BLaER1 (cell line): ENCODE measurements at regions not wholly inside any gene's neighbourhood (a gene's known extent, or its start where the extent isn't known, plus 50 kb on each side); places are given as distances from the start of the nearest gene placed in this dataset.

Experiments
- H3K27ac ChIP-seq: shearing (Covaris generic); formaldehyde crosslinking; 2 replicates; pipeline ENCODE4 v1.8.1; 2022
- H3K27me3 ChIP-seq: shearing (Covaris generic); formaldehyde crosslinking; 2 replicates; pipeline ENCODE4 v1.8.1; 2022
- H3K36me3 ChIP-seq: shearing (Covaris generic); formaldehyde crosslinking; 2 replicates; pipeline ENCODE4 v1.8.1; 2022
- H3K4me1 ChIP-seq: shearing (Covaris generic); formaldehyde crosslinking; 2 replicates; pipeline ENCODE4 v1.8.1; 2022
- H3K4me2 ChIP-seq: shearing (Covaris generic); formaldehyde crosslinking; 2 replicates; pipeline ENCODE4 v1.8.1; 2022
- H3K4me3 ChIP-seq: shearing (Covaris generic); formaldehyde crosslinking; 2 replicates; pipeline ENCODE4 v1.8.1; 2022
- H3K9ac ChIP-seq: shearing (Covaris generic); formaldehyde crosslinking; 2 replicates; pipeline ENCODE4 v1.8.1; 2022
- H3K9me3 ChIP-seq: shearing (Covaris generic); formaldehyde crosslinking; 2 replicates; pipeline ENCODE4 v1.8.1; 2022
- H4K20me1 ChIP-seq: shearing (Covaris generic); formaldehyde crosslinking; 2 replicates; pipeline ENCODE4 v1.8.1; 2022
- Cebpa-rat ChIP-seq: shearing (Covaris generic); IDR thresholded peaks from 2 replicates; pipeline ENCODE4 v1.8.1; 2022

GRCh38 chr2:53087874-53088461, 679.6 kb upstream of the CHAC2 start:
- Histone ChIP-seq H3K4me1 (no peaks in the 10 kb centered on the region), H3K9me3 (no peaks in the 10 kb centered on the region), H3K27me3 (no peaks in the 10 kb centered on the region), H3K4me3 (no peak overlapping the region), H4K20me1 (no peaks in the 10 kb centered on the region), H3K9ac (no peak overlapping the region), H3K4me2 (no peak overlapping the region), H3K36me3 (no peaks in the 10 kb centered on the region), H3K27ac (no peak overlapping the region)
- TF ChIP-seq Cebpa-rat: no peak

GRCh38 chr2:53087262-53087873, 680.2 kb upstream of the CHAC2 start:
- Histone ChIP-seq H3K4me1 (no peaks in the 10 kb centered on the region), H3K4me2 (no peak overlapping the region), H3K36me3 (no peaks in the 10 kb centered on the region), H3K9ac (no peak overlapping the region), H3K4me3 (no peak overlapping the region), H3K27ac (no peak overlapping the region), H3K27me3 (no peaks in the 10 kb centered on the region), H3K9me3 (no peaks in the 10 kb centered on the region), H4K20me1 (no peaks in the 10 kb centered on the region)
- no peak for TF ChIP-seq Cebpa-rat

- Histone ChIP-seq H3K4me3 (no peak overlapping the region), H3K4me1 (no peaks in the 10 kb centered on the region), H4K20me1 (no peaks in the 10 kb centered on the region), H3K4me2 (no peak overlapping the region), H3K27me3 (no peaks in the 10 kb centered on the region), H3K36me3 (no peaks in the 10 kb centered on the region), H3K27ac (no peak overlapping the region), H3K9ac (no peak overlapping the region), H3K9me3 (no peaks in the 10 kb centered on the region)
- no peak for TF ChIP-seq Cebpa-rat
These were observed 690.2 kb upstream of the CHAC2 start for GRCh38 chr2:53077413-53077812.

- Histone ChIP-seq H3K4me1 (no peaks in the 10 kb centered on the region), H3K27me3 (no peaks in the 10 kb centered on the region)
These were observed 691.8 kb upstream of the CHAC2 start for GRCh38 chr2:53075760-53076159.

GRCh38 chr2:53067533-53067932, 700.1 kb upstream of the CHAC2 start:
- Histone ChIP-seq H3K27me3 (no peaks in the 10 kb centered on the region), H3K36me3 (no peaks in the 10 kb centered on the region), H3K27ac (no peak overlapping the region), H3K4me3 (no peak overlapping the region), H3K4me1 (no peaks in the 10 kb centered on the region), H4K20me1 (no peaks in the 10 kb centered on the region), H3K9me3 (no peaks in the 10 kb centered on the region), H3K4me2 (no peak overlapping the region), H3K9ac (no peak overlapping the region)
- TF ChIP-seq Cebpa-rat: no peak

More at GRCh38 chr2:53075760-53076159, 691.8 kb upstream of the CHAC2 start:
- Histone ChIP-seq H3K4me3 (no peak overlapping the region), H3K36me3 (no peaks in the 10 kb centered on the region), H3K9ac (no peak overlapping the region), H4K20me1 (no peaks in the 10 kb centered on the region), H3K9me3 (no peaks in the 10 kb centered on the region), H3K4me2 (no peak overlapping the region), H3K27ac (no peak overlapping the region)
- no peak for TF ChIP-seq Cebpa-rat

- no peak for TF ChIP-seq Cebpa-rat
- no peaks in the 10 kb centered on the region for H3K4me1 ChIP-seq
- H3K27me3 ChIP-seq: no peaks in the 10 kb centered on the region
- no peaks in the 10 kb centered on the region for H4K20me1 ChIP-seq
- no peaks in the 10 kb centered on the region for H3K36me3 ChIP-seq
- no peak overlapping the region for H3K4me2 ChIP-seq
- no peak overlapping the region for H3K4me3 ChIP-seq
- H3K27ac ChIP-seq: no peak overlapping the region
- H3K9ac ChIP-seq: no peak overlapping the region
- no peaks in the 10 kb centered on the region for H3K9me3 ChIP-seq
These were observed 700.5 kb upstream of the CHAC2 start for GRCh38 chr2:53067056-53067455.

- no peak for TF ChIP-seq Cebpa-rat
- Histone ChIP-seq H4K20me1 (no peaks in the 10 kb centered on the region), H3K9me3 (no peaks in the 10 kb centered on the region), H3K36me3 (no peaks in the 10 kb centered on the region), H3K27me3 (no peaks in the 10 kb centered on the region), H3K4me1 (no peaks in the 10 kb centered on the region), H3K4me2 (no peak overlapping the region), H3K27ac (no peak overlapping the region), H3K4me3 (no peak overlapping the region), H3K9ac (no peak overlapping the region)
These were observed 703.5 kb upstream of the CHAC2 start for GRCh38 chr2:53064154-53064553.

- no peaks in the 10 kb centered on the region for H4K20me1 ChIP-seq
- no peak overlapping the region for H3K4me2 ChIP-seq
- H3K27ac ChIP-seq: no peak overlapping the region
- H3K4me3 ChIP-seq: no peak overlapping the region
- no peak for TF ChIP-seq Cebpa-rat
- no peaks in the 10 kb centered on the region for H3K27me3 ChIP-seq
- H3K4me1 ChIP-seq: no peaks in the 10 kb centered on the region
- H3K9ac ChIP-seq: no peak overlapping the region
- H3K9me3 ChIP-seq: no peaks in the 10 kb centered on the region
- H3K36me3 ChIP-seq: no peaks in the 10 kb centered on the region
These were observed 709.1 kb upstream of the CHAC2 start for GRCh38 chr2:53058526-53058925.

- H3K9me3 ChIP-seq: no peaks in the 10 kb centered on the region
- no peaks in the 10 kb centered on the region for H3K36me3 ChIP-seq
- H3K4me3 ChIP-seq: no peak overlapping the region
- no peaks in the 10 kb centered on the region for H4K20me1 ChIP-seq
- H3K9ac ChIP-seq: no peak overlapping the region
- no peak for TF ChIP-seq Cebpa-rat
- no peaks in the 10 kb centered on the region for H3K27me3 ChIP-seq
- H3K4me1 ChIP-seq: no peaks in the 10 kb centered on the region
- H3K4me2 ChIP-seq: no peak overlapping the region
- H3K27ac ChIP-seq: no peak overlapping the region
These were observed 713.7 kb upstream of the CHAC2 start for GRCh38 chr2:53053937-53054336.

- Histone ChIP-seq H3K36me3 (no peaks in the 10 kb centered on the region), H4K20me1 (no peaks in the 10 kb centered on the region), H3K27me3 (no peaks in the 10 kb centered on the region), H3K9ac (no peak overlapping the region), H3K4me2 (no peak overlapping the region), H3K4me3 (no peak overlapping the region), H3K27ac (no peak overlapping the region), H3K9me3 (no peaks in the 10 kb centered on the region), H3K4me1 (no peaks in the 10 kb centered on the region)
- TF ChIP-seq Cebpa-rat: no peak
These were observed 716.4 kb upstream of the CHAC2 start for GRCh38 chr2:53051157-53051556.
